IMR-90 (cell line): ENCODE measurements at regions not wholly inside any gene's neighbourhood (a gene's known extent, or its start where the extent isn't known, plus 50 kb on each side); places are given as distances from the start of the nearest gene placed in this dataset.

Source experiments
- ATAC-seq: fragments of 200-7000 bp; cut with Tn5 transposase; 2 replicates; pipeline ENCODE4 v1.9.1; 2020; ENCODE audit warnings: low read depth, mild to moderate bottlenecking, moderate library complexity
- BruUV-seq: library from RNA; stranded (reverse); fragments of 400-500 nt; replicated peaks from 2 replicates; lab custom pipeline; 2021; lab: Mats Ljungman, UMichigan
- CTCF ChIA-PET: fragments of 300-600 bp; formaldehyde crosslinking; extraction: SDS; loops from one replicate; lab custom pipeline; 2021; ENCODE audit warnings: antibody characterized with exemption; lab: Yijun Ruan, JAX
- POLR2A ChIA-PET: fragments of 300-600 bp; sonication (Branson Sonifier 250); formaldehyde crosslinking; loops from one replicate; lab custom pipeline; 2022; ENCODE audit warnings: antibody characterized with exemption; ENCODE audit not compliant: unreplicated experiment; lab: Charles Lee
- DNase-seq: peaks from one replicate; pipeline ENCODE4 v3.0.0; 2013
- H2AFZ ChIP-seq: replicated peaks from 2 replicates; pipeline ENCODE3; 2013; ENCODE audit warnings: low read length, mild to moderate bottlenecking; ENCODE audit not compliant: poor library complexity
- H2AK5ac ChIP-seq: 2 replicates; pipeline ENCODE4 v1.6.1; 2013; ENCODE audit warnings: low read depth, low read length, inconsistent platforms
- H2AK9ac ChIP-seq: replicated peaks from 2 replicates; pipeline ENCODE3; 2013; ENCODE audit warnings: mild to moderate bottlenecking, low read depth, low read length, moderate library complexity; ENCODE audit not compliant: poor library complexity
- H2BK120ac ChIP-seq: 2 replicates; pipeline ENCODE4 v1.6.1; 2013; ENCODE audit warnings: low read depth, low read length, inconsistent platforms
- H2BK15ac ChIP-seq: 3 replicates; pipeline ENCODE4 v1.6.1; 2013; ENCODE audit warnings: low read depth, low read length, inconsistent platforms
- H2BK20ac ChIP-seq: 2 replicates; pipeline ENCODE4 v1.6.1; 2013; ENCODE audit warnings: low read depth, mild to moderate bottlenecking, inconsistent platforms, low read length, moderate library complexity
- H2BK5ac ChIP-seq: 2 replicates; pipeline ENCODE4 v1.6.1; 2013; ENCODE audit warnings: mild to moderate bottlenecking, low read depth, low read length, inconsistent platforms; ENCODE audit not compliant: poor library complexity, severe bottlenecking
- H3K14ac ChIP-seq: replicated peaks from 2 replicates; pipeline ENCODE4 v1.6.1; 2013; ENCODE audit warnings: low read depth, low read length, inconsistent platforms
- H3K18ac ChIP-seq: 2 replicates; pipeline ENCODE4 v1.6.1; 2013; ENCODE audit warnings: low read depth, low read length, control low read depth
- H3K23ac ChIP-seq: 2 replicates; pipeline ENCODE4 v1.6.1; 2013; ENCODE audit warnings: low read depth, low read length, inconsistent platforms
- H3K27ac ChIP-seq: 2 replicates; pipeline ENCODE4 v1.5.1; 2013; ENCODE audit warnings: mild to moderate bottlenecking, control low read depth, low read length; ENCODE audit not compliant: insufficient read depth
- H3K27me3 ChIP-seq: 2 replicates; pipeline ENCODE4 v1.6.1; 2013; ENCODE audit warnings: low read length; ENCODE audit not compliant: control insufficient read depth, insufficient read depth
- H3K36me3 ChIP-seq: 2 replicates; pipeline ENCODE4 v1.6.1; 2013; ENCODE audit warnings: low read length, mixed read lengths; ENCODE audit not compliant: control insufficient read depth, insufficient read depth
- H3K4ac ChIP-seq: 2 replicates; pipeline ENCODE4 v1.6.1; 2013; ENCODE audit warnings: low read depth, low read length, inconsistent platforms
- H3K4me1 ChIP-seq: 2 replicates; pipeline ENCODE4 v1.6.1; 2013; ENCODE audit warnings: low read length, mixed read lengths; ENCODE audit not compliant: control insufficient read depth, insufficient read depth
- H3K4me2 ChIP-seq: 2 replicates; pipeline ENCODE4 v1.6.1; 2013; ENCODE audit warnings: low read depth, mild to moderate bottlenecking, control low read depth, low read length, moderate library complexity
- H3K4me3 ChIP-seq: 2 replicates; pipeline ENCODE4 v1.5.1; 2013; ENCODE audit warnings: low read depth, mild to moderate bottlenecking, control low read depth, low read length, moderate library complexity; ENCODE audit not compliant: insufficient read depth
- H3K56ac ChIP-seq: 2 replicates; pipeline ENCODE4 v1.6.1; 2013; ENCODE audit warnings: low read length, inconsistent platforms; ENCODE audit not compliant: insufficient read depth; ENCODE audit errors: extremely low read depth
- H3K79me1 ChIP-seq, 2 experiments: 2 replicates each; pipeline ENCODE4 v1.6.1; 2013; ENCODE audit warnings: low read length in 2 of 2, inconsistent platforms in 1 of 2, low read depth in 1 of 2
- H3K9ac ChIP-seq: 2 replicates; pipeline ENCODE4 v1.6.1; 2013; ENCODE audit warnings: low read depth, low read length, control low read depth
- H3K9me1 ChIP-seq: 2 replicates; pipeline ENCODE4 v1.6.1; 2013; ENCODE audit warnings: low read length, inconsistent platforms; ENCODE audit not compliant: insufficient read depth
- H3K9me3 ChIP-seq: 2 replicates; pipeline ENCODE4 v1.6.1; 2013; ENCODE audit warnings: low read length; ENCODE audit not compliant: control insufficient read depth, insufficient read depth
- H4K20me1 ChIP-seq: 2 replicates; pipeline ENCODE4 v1.6.1; 2013; ENCODE audit warnings: low read length, inconsistent platforms; ENCODE audit not compliant: insufficient read depth
- H4K5ac ChIP-seq: 2 replicates; pipeline ENCODE4 v1.6.1; 2013; ENCODE audit warnings: mild to moderate bottlenecking, low read depth, low read length, control low read depth
- H4K8ac ChIP-seq, 2 experiments: 2 replicates each; pipeline ENCODE4 v1.6.1; 2013; ENCODE audit warnings: low read depth in 2 of 2, low read length in 2 of 2, control low read depth in 1 of 2, inconsistent platforms in 1 of 2
- H4K91ac ChIP-seq: 2 replicates; pipeline ENCODE4 v1.6.1; 2013; ENCODE audit warnings: low read depth, low read length, inconsistent platforms; ENCODE audit not compliant: insufficient read depth
- CEBPB ChIP-seq: IDR thresholded peaks from 2 replicates; pipeline ENCODE4 v1.6.1; 2012; ENCODE audit warnings: low read depth, low read length, improper control_type of control experiment
- CTCF ChIP-seq: conservative IDR thresholded peaks from 2 replicates; pipeline ENCODE4 v1.5.1; 2012; ENCODE audit warnings: mild to moderate bottlenecking, low read depth, low read length, improper control_type of control experiment
- MAZ ChIP-seq: IDR thresholded peaks from 2 replicates; pipeline ENCODE4 v1.6.1; 2012; ENCODE audit warnings: low read depth, mild to moderate bottlenecking, low read length, improper control_type of control experiment, moderate library complexity, borderline replicate concordance
- MXI1 ChIP-seq: IDR thresholded peaks from 2 replicates; pipeline ENCODE4 v1.6.1; 2012; ENCODE audit warnings: low read depth, mild to moderate bottlenecking, low read length, moderate library complexity, borderline replicate concordance
- NFE2L2 ChIP-seq: fragments of 150-350 bp; IDR thresholded peaks from 2 replicates; pipeline ENCODE4 v1.6.1; 2016; ENCODE audit warnings: low read depth, mild to moderate bottlenecking, low read length
- POLR2A ChIP-seq: IDR thresholded peaks from 2 replicates; pipeline ENCODE4 v1.6.1; 2012; ENCODE audit warnings: mild to moderate bottlenecking, low read depth, low read length
- SMC3 ChIP-seq: fragments of 150-350 bp; IDR thresholded peaks from 2 replicates; pipeline ENCODE4 v1.6.1; 2016; ENCODE audit warnings: low read depth, mild to moderate bottlenecking, antibody characterized with exemption, low read length, moderate library complexity
- WGBS, 2 experiments: methylation state at CpG; one replicate each; pipeline versions ENCODE4 v1.1.5 to v1.1.7; 2013; ENCODE audit warnings: missing lambda C conversion rate in 2 of 2; ENCODE audit not compliant: insufficient read length in 1 of 2; ENCODE audit errors: extremely low coverage in 2 of 2; 5-methylcytosine and 5-hydroxymethylcytosine counted together
- dilution Hi-C: fragments of 300-500 bp; cut with HindIII; formaldehyde crosslinking; loops from one replicate; pipeline ENCODE4 v1.14.3; 2018; ENCODE audit warnings: low sequenced_read_pairs; ENCODE audit not compliant: unreplicated experiment
- in situ Hi-C: fragments of 300-500 bp; cut with MboI; formaldehyde crosslinking; loops from 3 replicates; pipeline ENCODE4 v1.14.3; 2019; ENCODE audit warnings: low sequenced_read_pairs, inconsistent platforms, mixed read lengths
- intact Hi-C: fragments of 100-400 bp; cut with micrococcal nuclease; formaldehyde crosslinking; loops from 2 replicates; pipeline ENCODE4 v1.10.0; 2022
- TF ChIP-seq, protein P1 (sequence below): fragments of 150-350 bp; IDR thresholded peaks from 2 replicates; pipeline ENCODE4 v1.6.1; 2017; ENCODE audit warnings: mild to moderate bottlenecking, antibody characterized with exemption, low read length, low read depth
- TF ChIP-seq, protein P2 (sequence below): fragments of 150-350 bp; IDR thresholded peaks from 2 replicates; pipeline ENCODE4 v1.6.1; 2016; ENCODE audit warnings: low read depth, mild to moderate bottlenecking, low read length, moderate library complexity, borderline replicate concordance

DNA sequence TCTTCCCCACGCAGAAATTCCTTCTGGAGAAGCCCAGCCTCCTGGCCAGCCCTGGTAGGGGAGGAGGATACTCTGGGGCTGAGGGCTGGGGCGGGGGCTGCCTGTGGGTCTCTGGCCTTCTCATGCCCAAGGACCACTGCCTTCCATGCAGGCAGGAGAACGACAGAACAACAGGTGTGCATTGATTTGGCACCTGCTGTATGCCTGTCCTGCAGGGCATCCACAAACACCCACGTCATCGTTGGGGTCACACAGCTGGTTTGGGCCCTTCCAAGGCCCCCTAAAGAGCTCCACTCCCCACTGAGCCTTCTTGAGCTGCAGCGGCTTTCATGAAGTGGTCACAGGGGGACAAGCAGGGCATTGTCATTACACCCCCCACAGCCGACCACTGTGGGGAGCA lies 60.4 kb downstream of the PHETA1 start:
- no peak overlapping the region for H2BK120ac ChIP-seq
- TF ChIP-seq CTCF (no peak), MXI1 (no peak), SMC3 (no peak), POLR2A (no peak), MAZ (no peak), NFE2L2 (no peak), CEBPB (no peak)
- TF ChIP-seq, protein P1, sequence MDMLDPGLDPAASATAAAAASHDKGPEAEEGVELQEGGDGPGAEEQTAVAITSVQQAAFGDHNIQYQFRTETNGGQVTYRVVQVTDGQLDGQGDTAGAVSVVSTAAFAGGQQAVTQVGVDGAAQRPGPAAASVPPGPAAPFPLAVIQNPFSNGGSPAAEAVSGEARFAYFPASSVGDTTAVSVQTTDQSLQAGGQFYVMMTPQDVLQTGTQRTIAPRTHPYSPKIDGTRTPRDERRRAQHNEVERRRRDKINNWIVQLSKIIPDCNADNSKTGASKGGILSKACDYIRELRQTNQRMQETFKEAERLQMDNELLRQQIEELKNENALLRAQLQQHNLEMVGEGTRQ = no peak
- TF ChIP-seq, protein P2, sequence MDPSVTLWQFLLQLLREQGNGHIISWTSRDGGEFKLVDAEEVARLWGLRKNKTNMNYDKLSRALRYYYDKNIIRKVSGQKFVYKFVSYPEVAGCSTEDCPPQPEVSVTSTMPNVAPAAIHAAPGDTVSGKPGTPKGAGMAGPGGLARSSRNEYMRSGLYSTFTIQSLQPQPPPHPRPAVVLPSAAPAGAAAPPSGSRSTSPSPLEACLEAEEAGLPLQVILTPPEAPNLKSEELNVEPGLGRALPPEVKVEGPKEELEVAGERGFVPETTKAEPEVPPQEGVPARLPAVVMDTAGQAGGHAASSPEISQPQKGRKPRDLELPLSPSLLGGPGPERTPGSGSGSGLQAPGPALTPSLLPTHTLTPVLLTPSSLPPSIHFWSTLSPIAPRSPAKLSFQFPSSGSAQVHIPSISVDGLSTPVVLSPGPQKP = no peak
- H3K79me1 ChIP-seq = no peaks in the 10 kb centered on the region
- no peak overlapping the region for H2AK9ac ChIP-seq
- H3K4me2 ChIP-seq = no peak overlapping the region
- H3K23ac ChIP-seq = no peak overlapping the region
- dilution Hi-C loops = no loop called here
- BruUV-seq = no TSS peak
- H3K4me3 ChIP-seq = no peak overlapping the region
- no peaks in the 10 kb centered on the region for H3K36me3 ChIP-seq
- H4K20me1 ChIP-seq = no peaks in the 10 kb centered on the region
- no peak overlapping the region for H2BK20ac ChIP-seq
- 90% methylated on average over 2 of the region's 7 CpGs; no CpG with 5 or more reads in 1 of the 2 experiments for WGBS, 2 experiments
- no peak for ATAC-seq
- no peak overlapping the region for H2AFZ ChIP-seq
- intact Hi-C loops = no loop called here
- H3K4me1 ChIP-seq = no peaks in the 10 kb centered on the region
- H4K91ac ChIP-seq = no peak overlapping the region
- H3K9me3 ChIP-seq = peaks cover 27% of the 10 kb centered on the region
- no peaks in the 10 kb centered on the region for H3K9me1 ChIP-seq
- CTCF ChIA-PET = interaction anchor here (1.5 kb wide), 1 partner anchor 10 kb away, joined by 3 read pairs; no protein-coding TSS in a partner anchor
- H3K27ac ChIP-seq = no peak overlapping the region
- in situ Hi-C loops = no loop called here
- no peak overlapping the region for H4K8ac ChIP-seq
- POLR2A ChIA-PET = no interaction called here
- H3K18ac ChIP-seq = no peak overlapping the region
- no peaks in the 10 kb centered on the region; the same call in 1 of the 2 replicates for H3K27me3 ChIP-seq
- no peak for DNase-seq
- H2AK5ac ChIP-seq = no peak overlapping the region
- no peak overlapping the region for H4K5ac ChIP-seq
- H2BK5ac ChIP-seq = no peak overlapping the region
- H3K9ac ChIP-seq = no peak overlapping the region
- H2BK15ac ChIP-seq = no peak overlapping the region
- H3K14ac ChIP-seq = no peak overlapping the region
- H3K4ac ChIP-seq = no peak overlapping the region
- no peak overlapping the region for H3K56ac ChIP-seq
